GM18505 (cell line): ENCODE measurements at regions not wholly inside any gene's neighbourhood (a gene's known extent, or its start where the extent isn't known, plus 50 kb on each side); places are given as distances from the start of the nearest gene placed in this dataset.
"Not testable (repeated sequence)": the region's sequence is repeated elsewhere in the genome, so short reads cannot be mapped to it uniquely, and the experiment has no call there.

Experiments used
- ATAC-seq: cut with Tn5 transposase; IDR thresholded peaks from one replicate; pipeline ENCODE4 v1.9.1; 2021; ENCODE audit not compliant: unreplicated experiment
- POLR2A ChIP-seq: IDR thresholded peaks from 4 replicates; pipeline ENCODE4 v1.6.1; 2011; ENCODE audit warnings: borderline replicate concordance; ENCODE audit not compliant: insufficient read depth, insufficient read length; ENCODE audit errors: extremely low read depth

DNA sequence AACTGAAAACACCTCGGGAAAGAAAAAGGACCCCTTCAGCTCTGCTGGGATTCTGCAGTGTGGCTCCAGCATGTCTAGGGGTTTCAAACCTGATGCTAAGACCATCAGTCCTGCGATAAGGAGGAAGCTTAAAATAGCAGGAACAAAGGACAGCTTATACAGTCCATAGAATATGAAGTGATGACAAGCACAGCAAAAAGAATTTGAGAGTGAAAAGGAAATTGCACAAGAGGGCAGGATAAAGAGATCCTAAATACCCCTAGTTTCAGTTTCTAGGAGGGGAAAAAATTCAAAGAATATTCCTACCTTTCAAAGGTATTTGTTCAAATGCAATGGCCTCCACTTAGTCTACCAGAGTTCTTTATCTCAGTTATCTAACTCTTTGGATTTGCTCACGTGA is 171.4 kb downstream of the TGFB2 start:
- ATAC-seq = no peak
- no peak for TF ChIP-seq POLR2A

DNA sequence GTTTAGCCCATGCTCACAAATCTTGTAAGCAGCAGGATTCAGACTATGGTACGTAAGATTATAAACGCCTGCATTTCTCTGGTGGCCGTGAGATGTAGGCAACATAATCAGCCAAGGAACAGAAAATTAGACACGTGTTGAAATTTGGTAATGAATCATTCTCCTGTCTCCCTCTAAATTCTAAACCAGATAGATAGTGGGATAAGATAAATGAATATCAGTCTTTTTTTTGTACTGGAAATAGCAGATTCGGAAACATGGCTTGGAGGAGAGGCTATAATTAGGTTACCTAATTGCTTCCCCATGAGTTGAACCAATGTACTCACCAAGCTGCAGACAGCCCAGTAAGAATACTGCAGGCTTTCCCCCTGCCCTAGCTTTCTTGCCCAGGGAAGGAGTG is 172.3 kb downstream of the TGFB2 start:
- TF ChIP-seq POLR2A = no peak
- no peak for ATAC-seq

DNA sequence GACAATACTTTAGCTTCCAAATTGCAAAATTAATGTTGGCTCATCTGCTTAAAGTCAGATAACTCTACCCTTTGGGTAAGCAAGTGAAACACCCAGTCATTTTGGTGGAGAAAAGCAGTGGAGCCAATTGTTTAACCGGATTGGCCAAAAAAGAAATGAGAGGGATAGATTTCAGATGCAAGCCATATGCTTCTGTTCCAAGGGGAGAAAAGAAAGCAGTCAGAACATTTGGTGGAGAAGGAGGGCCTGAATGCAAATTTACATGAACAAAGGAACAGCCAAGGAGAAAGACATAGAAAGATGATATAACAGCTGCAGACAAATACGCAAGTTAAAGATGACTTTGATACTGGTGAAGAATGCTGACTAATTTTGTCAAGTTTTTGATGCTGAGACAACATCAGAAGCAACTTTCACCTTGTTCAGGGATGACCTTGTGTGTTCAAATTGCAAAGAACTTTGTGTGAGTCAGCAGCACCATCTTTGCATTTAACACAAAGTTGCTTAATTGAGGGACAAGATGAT is 173.1 kb downstream of the TGFB2 start:
- TF ChIP-seq POLR2A = no peak
- no peak for ATAC-seq

DNA sequence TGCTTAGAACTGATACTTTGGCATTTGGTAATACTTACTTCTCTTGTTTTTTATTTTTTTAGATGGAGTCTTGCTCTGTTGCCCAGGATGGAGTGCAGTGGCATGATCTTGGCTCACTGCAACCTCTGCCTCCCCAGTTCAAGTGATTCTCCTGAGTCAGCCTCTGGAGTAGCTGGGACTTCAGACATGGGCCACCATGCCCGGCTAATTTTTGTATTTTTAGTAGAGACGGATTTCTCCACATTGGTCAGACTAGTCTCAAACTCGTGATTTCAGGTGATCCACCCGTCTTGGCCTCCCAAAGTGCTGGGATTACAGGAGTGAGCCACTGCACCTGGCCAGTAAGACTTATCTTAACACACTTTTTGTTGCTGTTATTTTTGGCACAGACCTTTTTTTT is 175.5 kb downstream of the TGFB2 start:
- ATAC-seq = not testable (repeated sequence)

DNA sequence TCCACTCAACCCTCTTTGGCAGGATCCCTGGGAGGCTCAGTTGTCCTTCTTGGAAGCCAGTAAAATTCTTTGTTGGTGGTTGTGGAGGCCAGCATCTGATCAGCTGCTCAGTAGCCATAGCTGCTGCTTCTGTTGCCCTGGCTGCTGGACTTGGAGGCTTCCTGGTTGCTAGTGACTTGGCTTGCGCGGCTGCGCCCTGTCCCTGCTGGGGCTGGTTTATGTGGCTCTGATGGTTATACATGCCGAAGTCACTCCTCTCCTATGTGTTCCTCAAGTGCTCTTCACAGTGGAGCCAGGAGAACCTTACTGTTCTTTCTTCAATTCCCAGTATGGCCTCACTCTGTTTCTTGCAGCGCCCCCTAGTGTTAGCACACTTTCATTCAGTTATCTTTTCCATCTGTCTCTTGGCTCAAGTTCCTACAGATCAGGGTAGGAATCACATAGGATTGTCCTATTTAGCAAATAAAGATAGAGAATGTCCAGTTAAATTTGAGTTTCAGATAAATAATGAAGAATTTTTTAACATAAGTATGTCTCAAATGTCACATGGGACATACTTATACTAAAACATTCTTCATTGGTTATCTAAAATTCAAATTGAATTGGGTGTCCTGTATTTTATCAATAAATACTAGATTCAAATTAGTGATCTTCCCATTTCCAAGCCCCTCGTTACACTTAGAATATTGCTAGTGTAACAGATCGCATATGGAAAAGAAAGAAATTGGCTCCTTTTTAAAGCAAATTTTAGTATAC is 176.5 kb downstream of the TGFB2 start:
- TF ChIP-seq POLR2A = no peak
- ATAC-seq = peak; percentile 70

DNA sequence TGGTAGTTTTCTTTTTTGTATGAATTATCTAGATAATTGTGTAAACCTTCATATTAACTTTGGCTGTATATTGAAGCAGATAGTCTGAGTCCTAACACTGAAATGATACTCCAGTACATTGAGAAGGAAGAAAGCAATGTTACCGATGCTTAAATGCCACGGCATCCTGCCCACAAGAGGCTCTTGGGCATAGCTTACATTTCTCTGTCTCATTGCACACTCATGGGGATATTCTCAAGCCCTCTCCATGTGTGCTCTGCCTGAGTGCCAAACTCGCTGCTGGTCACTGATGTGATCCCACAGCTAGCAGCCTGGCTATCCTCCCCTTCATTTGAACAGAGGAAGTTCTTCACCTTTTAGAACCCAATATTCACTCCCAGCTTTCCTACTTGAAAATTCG is 179.4 kb downstream of the TGFB2 start:
- TF ChIP-seq POLR2A = no peak
- ATAC-seq = no peak

DNA sequence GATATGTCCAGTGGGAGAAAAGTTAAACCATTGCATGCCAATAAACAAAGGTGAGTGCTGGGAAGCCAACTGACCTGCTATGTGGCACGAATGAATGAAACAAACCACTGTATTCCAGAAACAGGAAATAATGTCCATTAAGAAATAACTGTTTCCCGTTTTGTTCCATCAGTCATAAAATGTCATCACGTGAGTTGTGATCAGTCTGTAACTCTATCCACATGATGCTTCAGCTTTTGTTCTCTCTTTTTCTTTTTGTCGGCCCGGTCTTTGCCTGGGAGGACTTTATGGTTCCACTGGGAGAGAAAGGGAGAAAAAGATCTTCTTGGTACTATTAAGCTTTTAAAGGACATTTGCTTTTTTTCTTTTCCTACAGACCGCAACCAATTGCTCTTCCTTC is 179.9 kb downstream of the TGFB2 start:
- no peak for TF ChIP-seq POLR2A
- no peak for ATAC-seq

DNA sequence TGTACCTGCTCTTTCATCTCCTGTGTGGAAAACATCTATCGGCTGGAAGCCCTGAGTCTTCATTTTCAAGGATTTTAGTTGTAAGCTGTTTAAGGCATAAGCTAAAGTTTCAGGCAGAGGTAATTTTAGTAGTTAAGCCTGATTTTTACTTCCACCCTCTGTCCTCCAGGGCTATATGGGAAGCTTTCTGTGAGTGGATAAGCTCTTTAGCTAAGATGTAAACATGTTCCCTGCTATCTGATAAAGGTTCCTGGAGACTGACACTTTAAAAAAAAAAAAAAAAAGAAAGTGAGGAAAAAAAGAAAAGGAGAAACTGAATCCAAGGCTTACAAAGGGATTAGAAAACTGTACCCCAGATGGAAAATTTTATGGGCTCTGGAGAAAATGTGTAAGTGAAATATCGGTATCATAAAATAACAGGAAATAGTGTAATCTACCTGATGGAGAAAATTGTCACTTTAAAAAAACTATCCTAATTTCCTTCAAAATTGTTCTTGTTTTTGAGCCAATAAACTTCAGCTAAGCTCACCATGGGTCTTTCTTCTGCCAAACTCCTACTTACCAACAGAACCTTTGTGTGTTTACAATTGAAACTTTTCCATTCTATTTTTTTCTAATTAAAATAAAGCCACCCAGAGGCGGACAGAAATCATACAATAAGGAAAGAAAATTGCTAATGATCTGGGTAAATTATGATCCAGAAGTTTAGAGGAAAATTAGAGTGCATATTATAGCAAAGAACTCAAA is 180.5 kb downstream of the TGFB2 start:
- no peak for ATAC-seq
- no peak for TF ChIP-seq POLR2A

DNA sequence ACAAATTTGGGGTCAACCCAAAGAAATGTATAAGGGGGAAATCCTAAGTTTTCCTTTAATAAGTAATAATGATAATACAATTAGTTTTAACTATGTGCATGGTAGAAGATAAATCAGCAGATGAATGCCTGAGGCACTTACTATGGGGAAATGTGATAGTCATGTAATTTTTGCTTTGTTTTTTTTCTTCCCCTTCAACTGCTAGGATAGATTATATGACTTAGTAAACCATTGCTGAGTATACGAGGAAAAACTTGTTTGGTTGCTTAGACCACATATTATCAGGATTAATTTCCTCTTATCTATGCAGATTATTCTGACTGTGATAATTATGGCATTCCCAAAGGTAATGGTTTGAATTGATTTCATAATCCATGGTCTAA is 181.1 kb downstream of the TGFB2 start:
- no peak for TF ChIP-seq POLR2A
- no peak for ATAC-seq

DNA sequence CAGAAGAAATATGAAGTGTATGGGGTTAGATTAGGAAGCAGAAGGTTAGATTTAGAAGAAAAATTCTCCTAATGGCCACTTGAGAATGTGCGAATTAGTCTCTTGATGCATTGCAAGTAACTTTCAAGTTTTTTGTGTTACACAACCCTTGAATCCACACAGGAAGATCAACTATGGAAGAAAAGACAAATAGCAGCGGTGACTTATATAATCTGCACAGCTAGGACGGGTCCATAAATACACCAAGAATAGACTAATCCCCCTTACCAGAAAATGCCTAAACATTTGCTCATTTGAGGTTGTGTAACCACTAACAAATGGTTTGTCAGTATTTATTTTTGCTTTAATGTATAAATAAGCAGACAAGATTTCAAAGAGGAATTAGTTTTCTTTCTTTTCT is 182.6 kb downstream of the TGFB2 start:
- no peak for ATAC-seq
- TF ChIP-seq POLR2A = no peak

DNA sequence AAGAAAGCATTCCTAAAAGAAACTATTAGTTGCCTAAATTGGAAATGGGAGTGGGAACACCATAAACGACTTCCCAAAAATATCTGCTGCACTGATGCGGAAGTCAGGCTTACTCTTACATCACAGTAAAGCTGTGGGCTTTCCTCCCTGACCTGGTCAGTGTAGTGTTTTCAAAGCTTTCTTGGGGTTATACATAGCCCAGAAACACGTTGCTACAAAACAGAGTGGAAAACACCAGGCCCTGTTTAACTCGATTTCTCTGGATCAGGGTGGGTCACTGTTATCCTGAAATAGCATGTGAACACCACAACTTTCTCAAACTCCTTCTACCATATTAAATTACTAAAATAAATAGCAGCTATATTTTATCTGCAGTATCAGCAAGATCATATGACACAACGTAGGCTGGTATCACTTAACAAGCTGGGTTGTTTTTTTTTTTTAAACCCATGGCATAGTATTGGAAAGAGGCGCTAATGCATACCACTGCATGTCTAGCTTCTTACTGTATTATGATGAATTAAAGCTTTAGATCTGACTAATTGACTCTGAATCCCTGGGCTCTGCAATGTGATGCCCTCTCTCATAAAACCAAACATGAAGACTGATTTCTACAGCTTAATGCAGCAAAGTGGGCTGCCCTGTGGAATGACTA is 184.6 kb downstream of the TGFB2 start:
- no peak for ATAC-seq
- no peak for TF ChIP-seq POLR2A

DNA sequence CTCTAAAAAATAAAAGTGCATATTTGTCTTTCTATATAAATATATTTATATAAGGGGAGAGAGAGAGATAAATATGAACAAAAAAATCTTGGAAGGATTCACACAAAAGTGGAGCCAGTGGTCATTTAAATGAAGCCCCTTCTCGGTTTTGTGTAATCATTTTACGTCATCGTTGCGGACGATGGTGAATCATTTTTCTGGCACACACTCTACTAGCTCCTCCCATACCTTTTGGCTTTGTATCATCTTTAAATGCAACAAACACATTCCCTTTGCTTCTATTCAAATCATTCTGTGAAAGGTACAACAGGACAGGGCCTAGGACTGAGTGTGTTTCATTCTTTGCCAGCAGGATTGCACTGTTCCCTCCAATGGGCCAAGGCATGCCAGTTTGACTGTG is 186.8 kb downstream of the TGFB2 start:
- ATAC-seq = no peak
- no peak for TF ChIP-seq POLR2A

DNA sequence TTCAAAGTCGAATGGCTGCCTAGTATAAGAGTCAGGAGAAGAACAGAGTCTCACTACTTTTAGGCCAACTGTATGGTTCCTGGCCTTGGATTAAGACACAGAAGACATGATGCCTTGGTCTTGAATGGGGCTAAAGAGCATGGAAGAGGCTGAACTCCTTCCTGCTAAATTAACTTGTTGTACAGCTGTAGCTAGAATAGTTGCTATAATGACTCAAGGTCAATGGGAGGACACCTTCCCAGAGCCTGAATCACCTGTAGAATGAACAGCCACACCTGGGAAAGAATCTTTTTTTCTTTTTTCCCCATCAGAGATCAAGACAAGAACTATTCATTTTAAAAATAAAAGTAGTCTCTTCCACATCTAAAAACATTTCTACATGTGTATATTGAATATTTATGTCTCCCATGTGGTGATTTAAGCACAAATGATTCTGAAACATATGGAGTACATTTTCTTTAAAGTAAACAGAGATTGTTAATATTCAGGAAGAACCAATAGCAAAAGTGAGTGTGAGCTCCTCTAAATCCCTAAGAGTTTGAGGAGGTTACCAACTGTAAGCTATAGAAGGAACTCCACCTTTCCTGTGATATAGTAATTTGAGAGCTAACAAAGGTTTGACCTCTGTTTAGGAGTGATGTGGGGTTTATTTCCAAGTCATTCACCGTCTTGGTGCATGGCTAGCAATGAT is 191.3 kb downstream of the TGFB2 start:
- no peak for ATAC-seq
- TF ChIP-seq POLR2A = no peak
